DMS114 treated with DMSO at 0.1 percent for 48 hours (cell line): ENCODE measurements at regions not wholly inside any gene's neighbourhood (a gene's known extent, or its start where the extent isn't known, plus 50 kb on each side); places are given as distances from the start of the nearest gene placed in this dataset.

ENCODE experiments used
- DNase-seq: peaks from one replicate; lab custom pipeline; 2025; ENCODE audit not compliant: unreplicated experiment; lab: John Stamatoyannopoulos, UW

- no peak for DNase-seq
These were observed 717.8 kb downstream of the JRKL start for GRCh38 chr11:97107604-97108003.

DNA sequence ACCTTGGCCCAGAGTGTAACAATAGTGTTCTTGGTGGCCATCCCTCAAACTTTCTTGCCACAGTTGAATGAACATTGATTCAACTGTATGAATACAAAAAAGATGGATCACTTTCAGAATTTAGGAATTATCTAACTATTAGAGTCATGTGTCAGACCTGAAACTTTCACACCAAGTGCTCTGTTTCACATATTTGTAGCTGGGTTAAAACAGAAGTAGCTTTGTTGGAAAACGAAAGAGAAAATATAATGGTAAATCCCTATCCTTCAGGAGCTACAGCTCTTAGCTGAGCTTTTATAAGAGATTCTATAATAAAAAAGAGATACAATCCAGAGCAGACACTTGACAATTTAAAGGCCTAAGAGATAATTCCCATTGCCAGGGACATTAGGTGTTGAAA, 719.3 kb downstream of the JRKL start:
- DNase-seq = no peak

- no peak for DNase-seq
These were observed 720.6 kb downstream of the JRKL start for GRCh38 chr11:97110376-97110775.

- no peak for DNase-seq
These were observed 721.7 kb downstream of the JRKL start for GRCh38 chr11:97111559-97111958.

DNA sequence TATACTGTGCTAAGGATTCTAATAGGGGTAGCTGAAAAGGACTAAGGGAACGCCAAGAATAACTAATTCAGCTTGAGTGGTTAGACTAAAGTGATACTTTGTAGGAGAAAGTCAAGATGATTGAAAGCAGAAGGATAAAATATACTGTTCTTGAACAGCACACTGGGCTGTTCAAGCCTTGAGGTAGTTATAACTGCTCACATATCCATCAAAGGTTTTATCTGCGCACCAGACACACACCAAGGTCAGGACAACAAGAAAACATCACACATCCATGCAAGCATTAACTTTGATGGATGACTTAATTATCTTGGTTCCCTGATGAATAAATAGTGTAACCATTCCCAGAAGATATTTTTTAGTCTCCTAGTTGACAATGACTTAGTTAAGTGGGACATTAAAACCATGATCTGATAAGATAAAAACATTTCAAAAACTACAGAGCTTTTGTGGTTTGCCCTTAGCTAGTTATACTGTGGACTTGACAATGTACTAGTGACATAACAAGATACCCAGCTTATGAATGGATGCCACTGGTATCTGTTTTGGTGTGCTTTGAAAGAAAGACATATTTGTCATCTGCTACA, 728.9 kb downstream of the JRKL start:
- no peak for DNase-seq

GRCh38 chr11:97123237-97123636, 733.4 kb downstream of the JRKL start:
- DNase-seq = no peak

- DNase-seq = no peak
These were observed 746.3 kb downstream of the JRKL start for GRCh38 chr11:97136067-97136466.

GRCh38 chr11:97140885-97141494, 751.2 kb downstream of the JRKL start:
- no peak for DNase-seq

DNA sequence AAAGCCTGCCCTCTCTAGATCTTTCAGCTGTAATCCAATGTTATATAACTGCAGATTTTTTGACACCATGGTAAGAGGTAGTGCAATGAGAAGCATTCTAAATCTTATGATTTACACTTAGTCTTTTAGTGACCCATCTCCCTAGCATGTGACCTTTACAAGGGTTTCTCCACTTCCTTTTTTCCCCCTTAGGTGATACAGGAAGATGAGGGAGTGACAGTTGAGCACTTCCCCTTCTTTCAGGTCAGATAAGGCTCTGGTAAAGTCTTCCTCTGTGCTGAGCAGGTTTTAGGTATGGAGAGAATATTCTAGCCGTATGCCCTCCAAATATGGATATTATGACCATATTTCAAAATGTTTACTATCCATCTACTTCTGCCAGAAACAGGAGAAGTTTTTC, 753.6 kb downstream of the JRKL start:
- DNase-seq = no peak

GRCh38 chr11:97149741-97150140, 759.9 kb downstream of the JRKL start:
- no peak for DNase-seq

DNA sequence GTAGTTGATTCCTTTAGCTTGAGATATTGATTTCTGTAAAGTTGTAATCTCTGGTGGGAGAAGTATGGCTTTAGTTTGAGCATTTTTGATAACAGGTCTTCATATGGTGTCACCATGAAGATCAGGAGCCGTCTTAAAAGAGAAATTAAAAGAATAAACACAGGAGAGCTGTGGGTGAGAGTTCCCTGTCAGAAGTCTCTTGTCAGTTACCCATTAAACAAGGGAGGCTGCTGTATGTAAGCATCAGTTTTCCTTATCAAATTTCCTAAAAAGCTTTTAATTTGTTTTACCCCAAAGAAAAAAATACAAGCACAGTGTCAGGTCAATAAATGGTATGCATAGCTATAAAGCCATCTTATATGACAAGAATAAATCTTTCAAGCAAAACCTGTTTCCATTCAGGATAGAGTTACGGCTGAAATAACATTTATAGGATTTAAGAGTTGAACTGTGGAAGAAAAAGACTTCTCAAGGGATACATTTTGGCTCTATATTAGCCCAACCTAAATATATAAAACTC, 767.5 kb downstream of the JRKL start:
- DNase-seq = no peak

DNA sequence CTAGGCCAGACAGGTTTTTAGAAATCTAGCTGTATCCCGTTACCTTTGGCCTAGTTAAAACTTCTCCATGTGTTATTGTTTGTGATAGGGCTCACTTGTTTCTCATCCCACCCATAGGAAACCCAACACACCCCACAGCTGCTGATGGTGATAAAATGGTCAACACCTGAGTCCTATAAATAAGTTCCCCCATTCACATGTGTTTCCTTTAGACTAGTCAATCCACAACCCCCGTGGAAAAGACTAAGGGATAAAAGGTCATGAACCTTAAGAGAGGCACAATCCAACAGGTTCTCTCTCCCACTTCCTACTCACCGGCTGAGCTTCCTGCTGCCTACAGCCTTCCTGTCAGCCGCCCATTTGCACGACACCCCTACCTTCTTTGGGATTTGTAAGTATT, 768.4 kb downstream of the JRKL start:
- no peak for DNase-seq

DNA sequence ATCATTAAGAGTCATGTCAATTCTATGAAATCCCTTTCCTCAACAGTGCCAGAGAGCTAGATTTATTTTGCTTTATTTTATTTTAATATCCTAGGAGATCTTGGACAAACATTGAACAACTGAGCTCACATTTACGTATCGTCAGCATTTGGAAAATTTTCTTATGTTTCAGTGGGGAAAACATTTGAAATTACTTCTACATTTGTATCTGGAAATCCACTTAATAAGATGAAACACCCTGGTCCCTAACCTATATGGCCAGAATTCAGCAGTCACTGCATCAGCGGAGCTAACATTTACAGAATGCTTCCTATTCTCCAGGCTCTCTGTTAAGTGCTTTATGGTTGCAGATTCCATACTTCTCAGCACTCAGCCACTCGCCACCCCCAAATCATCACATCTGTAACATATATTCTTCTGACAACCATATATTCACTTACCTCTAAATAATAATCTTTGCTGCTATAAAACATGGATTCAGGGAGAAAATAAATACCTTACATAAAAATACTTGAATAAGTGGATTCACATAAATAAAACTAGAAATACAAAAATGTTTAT, 773.9 kb downstream of the JRKL start:
- no peak for DNase-seq

GRCh38 chr11:97201743-97202612, 812.2 kb downstream of the JRKL start:
- no peak for DNase-seq

- DNase-seq = no peak
These were observed 812.9 kb downstream of the JRKL start for GRCh38 chr11:97202613-97203292.

- no peak for DNase-seq
These were observed 828.2 kb downstream of the JRKL start for GRCh38 chr11:97218011-97218410.

GRCh38 chr11:97223647-97224046, 833.8 kb downstream of the JRKL start:
- DNase-seq = no peak

DNA sequence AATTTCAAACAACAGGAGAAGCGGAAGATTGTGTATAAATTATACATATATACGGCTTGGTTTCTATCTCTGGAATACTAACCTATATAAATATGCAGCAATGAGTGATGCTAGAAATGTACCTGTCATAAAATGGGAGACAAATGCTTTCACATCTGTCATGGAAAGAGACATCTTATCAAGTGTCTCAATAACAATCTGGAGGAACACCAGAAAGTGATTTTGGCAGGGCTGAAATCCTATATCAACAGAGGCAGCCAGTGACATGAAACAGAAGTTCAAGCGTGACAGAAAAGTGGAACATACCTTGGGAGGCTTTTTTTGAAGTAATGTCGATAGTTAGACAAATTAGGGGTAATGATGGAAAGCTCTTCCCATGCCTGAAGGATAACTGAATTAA, 834.6 kb downstream of the JRKL start:
- no peak for DNase-seq

- DNase-seq = no peak
These were observed 836.0 kb downstream of the JRKL start for GRCh38 chr11:97225794-97226193.

- no peak for DNase-seq
These were observed 840.1 kb downstream of the JRKL start for GRCh38 chr11:97229936-97230335.

GRCh38 chr11:97231231-97231630, 841.4 kb downstream of the JRKL start:
- no peak for DNase-seq
